H1 (cell line): ENCODE measurements at regions not wholly inside any gene's neighbourhood (a gene's known extent, or its start where the extent isn't known, plus 50 kb on each side); places are given as distances from the start of the nearest gene placed in this dataset.

Source experiments
- CTCF ChIA-PET: fragments of 300-600 bp; sonication (Branson Sonifier 250); formaldehyde crosslinking; loops from one replicate; lab custom pipeline; 2021; ENCODE audit not compliant: partially characterized antibody; lab: Charles Lee
- POLR2A ChIA-PET: fragments of 300-600 bp; sonication (Branson Sonifier 250); formaldehyde crosslinking; loops from one replicate; lab custom pipeline; 2021; ENCODE audit warnings: inconsistent platforms; ENCODE audit not compliant: partially characterized antibody; lab: Charles Lee
- DNase-seq, 2 experiments: peaks; one replicate each; pipeline versions ENCODE4 v3.0.0 to v3.0.0-alpha.2; 2010 to 2022; ENCODE audit warnings: low spot score in 2 of 2, low read depth in 1 of 2, mixed read lengths in 1 of 2
- FAIRE-seq: peaks from 2 replicates; lab custom pipeline; 2011; peaks lifted over from hg19 to GRCh38; lab: Jason Lieb, UNC
- H2AFZ ChIP-seq: 2 replicates; pipeline ENCODE4 v1.8.1; 2012; ENCODE audit warnings: low read length, inconsistent platforms
- H2AK5ac ChIP-seq: 2 replicates; pipeline ENCODE4 v1.6.1; 2013; ENCODE audit warnings: low read depth, low read length
- H2BK120ac ChIP-seq: replicated peaks from 2 replicates; pipeline ENCODE3; 2013; ENCODE audit warnings: low read depth, low read length, inconsistent platforms
- H2BK12ac ChIP-seq: 2 replicates; pipeline ENCODE4 v1.6.1; 2013; ENCODE audit warnings: low read depth, low read length
- H2BK15ac ChIP-seq: 2 replicates; pipeline ENCODE4 v1.6.1; 2013; ENCODE audit warnings: low read length
- H2BK20ac ChIP-seq: 2 replicates; pipeline ENCODE4 v1.6.1; 2013; ENCODE audit warnings: low read length
- H2BK5ac ChIP-seq: 2 replicates; pipeline ENCODE4 v1.6.1; 2013; ENCODE audit warnings: low read depth, low read length
- H3K14ac ChIP-seq: 2 replicates; pipeline ENCODE4 v1.6.1; 2013; ENCODE audit warnings: inconsistent platforms; ENCODE audit not compliant: insufficient read length
- H3K18ac ChIP-seq: 2 replicates; pipeline ENCODE4 v1.6.1; 2013; ENCODE audit warnings: low read length; ENCODE audit errors: extremely low read depth
- H3K23ac ChIP-seq: 2 replicates; pipeline ENCODE4 v1.6.1; 2013; ENCODE audit warnings: inconsistent platforms; ENCODE audit not compliant: insufficient read length
- H3K23me2 ChIP-seq: 2 replicates; pipeline ENCODE4 v1.6.1; 2013; ENCODE audit warnings: low read depth, low read length
- H3K27ac ChIP-seq: 2 replicates; pipeline ENCODE4 v1.6.1; 2011; ENCODE audit warnings: low read depth, low read length, inconsistent platforms
- H3K27me3 ChIP-seq, 4 experiments: replicated peaks in 1 of 4; 1 replicate in 1 of 4; 2 replicates in 3 of 4; pipeline versions ENCODE4 v1.6.1 to v1.8.1; 2011 to 2013; ENCODE audit warnings: low read length in 3 of 4, mild to moderate bottlenecking in 3 of 4, inconsistent platforms in 2 of 4, mixed read lengths in 2 of 4, moderate library complexity in 1 of 4; ENCODE audit not compliant: control insufficient read depth in 3 of 4, insufficient read depth in 3 of 4; ENCODE audit errors: extremely low read depth in 1 of 4
- H3K36me3 ChIP-seq, 4 experiments: 2 replicates each; pipeline versions ENCODE4 v1.6.1 to v1.8.1; 2011 to 2013; ENCODE audit warnings: mild to moderate bottlenecking in 4 of 4, low read length in 3 of 4, moderate library complexity in 2 of 4, control low read depth in 1 of 4, inconsistent platforms in 1 of 4; ENCODE audit not compliant: insufficient read depth in 4 of 4, control insufficient read depth in 2 of 4
- H3K4ac ChIP-seq: replicated peaks from 2 replicates; pipeline ENCODE3; 2013; ENCODE audit warnings: low read length, low read depth, mixed read lengths, inconsistent platforms; ENCODE audit not compliant: insufficient read length
- H3K4me1 ChIP-seq, 4 experiments: replicated peaks in 1 of 4; 1 replicate in 1 of 4; 2 replicates in 3 of 4; pipeline versions ENCODE4 v1.6.1 to v1.8.1; 2011 to 2013; ENCODE audit warnings: low read length in 3 of 4, inconsistent platforms in 2 of 4, mixed read lengths in 1 of 4; ENCODE audit not compliant: insufficient read depth in 4 of 4, control insufficient read depth in 3 of 4
- H3K4me2 ChIP-seq, 2 experiments: 2 replicates each; pipeline versions ENCODE4 v1.6.1 to v1.8.1; 2011 to 2013; ENCODE audit warnings: low read depth in 2 of 2, low read length in 2 of 2, control low read depth in 1 of 2, inconsistent platforms in 1 of 2, mild to moderate bottlenecking in 1 of 2; ENCODE audit not compliant: insufficient read depth in 1 of 2
- H3K4me3 ChIP-seq, 4 experiments: fragments of 200-600, 300-600 bp in 1 of 4; sonication (generic), shearing (Covaris generic), sonication (Bioruptor Twin) in 1 of 4; 2 replicates each; pipeline versions ENCODE4 v1.5.1 to v1.8.1; 2011 to 2016; ENCODE audit warnings: low read length in 4 of 4, low read depth in 3 of 4, control low read depth in 2 of 4, inconsistent platforms in 2 of 4, mild to moderate bottlenecking in 2 of 4, mixed read lengths in 1 of 4, moderate library complexity in 1 of 4; ENCODE audit not compliant: insufficient read depth in 2 of 4; ENCODE audit errors: extremely low read depth in 1 of 4
- H3K56ac ChIP-seq: replicated peaks from 2 replicates; pipeline ENCODE3; 2013; ENCODE audit warnings: low read depth, mild to moderate bottlenecking, mixed read lengths, low read length, inconsistent platforms; ENCODE audit not compliant: insufficient read length
- H3K79me1 ChIP-seq: 2 replicates; pipeline ENCODE4 v1.6.1; 2013; ENCODE audit warnings: low read depth, low read length, control low read depth
- H3K79me2 ChIP-seq, 2 experiments: 2 replicates each; pipeline versions ENCODE4 v1.6.1 to v1.8.1; 2012 to 2013; ENCODE audit warnings: low read length in 2 of 2, mild to moderate bottlenecking in 2 of 2, inconsistent platforms in 1 of 2; ENCODE audit not compliant: insufficient read depth in 2 of 2, control insufficient read depth in 1 of 2
- H3K9ac ChIP-seq, 4 experiments: replicated peaks in 1 of 4; 1 replicate in 1 of 4; 2 replicates in 3 of 4; pipeline versions ENCODE4 v1.6.1 to v1.8.1; 2011 to 2013; ENCODE audit warnings: low read depth in 3 of 4, low read length in 3 of 4, control low read depth in 2 of 4, mild to moderate bottlenecking in 2 of 4, moderate library complexity in 2 of 4, inconsistent platforms in 1 of 4; ENCODE audit errors: extremely low read depth in 1 of 4
- H3K9me3 ChIP-seq, 2 experiments: 2 replicates each; pipeline versions ENCODE4 v1.6.1 to v1.8.1; 2012 to 2013; ENCODE audit warnings: mild to moderate bottlenecking in 2 of 2, moderate library complexity in 2 of 2, control low read depth in 1 of 2, inconsistent platforms in 1 of 2, low read depth in 1 of 2, low read length in 1 of 2, mixed read lengths in 1 of 2; ENCODE audit not compliant: insufficient read depth in 2 of 2
- H4K20me1 ChIP-seq, 2 experiments: replicated peaks in 1 of 2; 2 replicates each; pipeline versions ENCODE3 to v1.8.1; 2011 to 2013; ENCODE audit warnings: inconsistent platforms in 2 of 2, low read length in 2 of 2, mild to moderate bottlenecking in 1 of 2; ENCODE audit not compliant: insufficient read depth in 2 of 2, control insufficient read depth in 1 of 2
- H4K5ac ChIP-seq: 2 replicates; pipeline ENCODE4 v1.6.1; 2013; ENCODE audit warnings: low read length, low read depth, mixed read lengths, inconsistent platforms; ENCODE audit not compliant: insufficient read length
- H4K8ac ChIP-seq: 2 replicates; pipeline ENCODE4 v1.8.0; 2013; ENCODE audit warnings: mild to moderate bottlenecking, moderate library complexity, low read length, inconsistent platforms; ENCODE audit not compliant: insufficient read depth; ENCODE audit errors: extremely low read depth
- H4K91ac ChIP-seq: replicated peaks from 2 replicates; pipeline ENCODE3; 2013; ENCODE audit warnings: low read length, mixed read lengths, inconsistent platforms; ENCODE audit not compliant: insufficient read length
- EGR1 ChIP-seq: IDR thresholded peaks from 2 replicates; pipeline ENCODE4 v1.6.1; 2011; ENCODE audit warnings: low read depth, low read length, borderline replicate concordance
- GABPA ChIP-seq: IDR thresholded peaks from 2 replicates; pipeline ENCODE4 v1.6.1; 2011; ENCODE audit warnings: mild to moderate bottlenecking, low read length, moderate library complexity, borderline replicate concordance; ENCODE audit not compliant: insufficient read depth
- JUN ChIP-seq: IDR thresholded peaks from 2 replicates; pipeline ENCODE4 v1.6.1; 2011; ENCODE audit warnings: low read depth, mild to moderate bottlenecking, improper control_type of control experiment, low read length
- JUND ChIP-seq: IDR thresholded peaks from 2 replicates; pipeline ENCODE4 v1.6.1; 2011; ENCODE audit warnings: mild to moderate bottlenecking, improper control_type of control experiment, low read length
- PHF8 ChIP-seq: fragments of 200-600 bp; sonication (generic); conservative IDR thresholded peaks from 2 replicates; pipeline ENCODE4 v1.7.1; 2012; ENCODE audit warnings: low read depth, mild to moderate bottlenecking, inconsistent platforms, low read length, moderate library complexity
- WGBS, 2 experiments: shearing (Covaris generic) in 1 of 2; methylation state at CpG; one replicate each; pipeline versions ENCODE4 v1.1.6 to v1.1.7; 2013 to 2015; ENCODE audit warnings: low lambda C conversion rate in 2 of 2, mixed read lengths in 2 of 2, inconsistent platforms in 1 of 2, low coverage in 1 of 2, missing lambda C conversion rate in 1 of 2; ENCODE audit not compliant: insufficient replicate concordance in 2 of 2, insufficient coverage in 1 of 2, insufficient read length in 1 of 2; ENCODE audit errors: extremely low coverage in 1 of 2, missing lambda C conversion rate in 1 of 2; 5-methylcytosine and 5-hydroxymethylcytosine counted together

- Histone ChIP-seq H3K4ac (no peak overlapping the region), H4K91ac (no peak overlapping the region), H3K4me1 (no peaks in the 10 kb centered on the region), H3K27me3 (no peaks in the 10 kb centered on the region), H3K36me3 (no peaks in the 10 kb centered on the region), H2BK15ac (no peak overlapping the region), H3K4me3 (no peak overlapping the region), H3K79me2 (no peaks in the 10 kb centered on the region), H2BK20ac (no peak overlapping the region), H3K4me2 (no peak overlapping the region), H3K9me3 (no peaks in the 10 kb centered on the region), H4K5ac (no peak overlapping the region), H3K18ac (no peak overlapping the region), H3K56ac (no peak overlapping the region), H2AFZ (no peak overlapping the region), H3K27ac (no peak overlapping the region), H2BK5ac (no peak overlapping the region), H3K23ac (no peak overlapping the region), H3K79me1 (no peaks in the 10 kb centered on the region), H2BK120ac (no peak overlapping the region), H2BK12ac (no peak overlapping the region), H3K9ac (no peak overlapping the region), H3K23me2 (no peaks in the 10 kb centered on the region), H4K8ac (no peak overlapping the region), H4K20me1 (no peaks in the 10 kb centered on the region)
- FAIRE-seq (no peak), DNase-seq (no peak)
- ChIA-PET CTCF (interaction anchor here (0.9 kb wide), 1 partner anchor 10 kb away, joined by 3 read pairs; no protein-coding TSS in a partner anchor), POLR2A (no interaction called here)
- TF ChIP-seq JUN (no peak), PHF8 (no peak), JUND (no peak), EGR1 (no peak), GABPA (no peak)
- TF ChIP-seq, all 59 proteins: peak for 0
- Histone ChIP-seq H3K14ac (no peak overlapping the region), H2AK5ac (no peak overlapping the region)
- 95% methylated on average over 4 of the region's 4 CpGs; no CpG with 5 or more reads in 1 of the 2 experiments for WGBS, 2 experiments
Measured at GRCh38 chr1:73617145-73617544, 580.8 kb downstream of the LRRIQ3 start.
